Upper lobe of left lung (tissue), 4 donors: ENCODE measurements at regions not wholly inside any gene's neighbourhood (a gene's known extent, or its start where the extent isn't known, plus 50 kb on each side); places are given as distances from the start of the nearest gene placed in this dataset.

ENCODE experiments used
- EP300 ChIP-seq, 4 donors: sonication (generic); formaldehyde crosslinking; IDR thresholded peaks; one replicate each; pipeline ENCODE4 v1.5.1; 2017; ENCODE audit warnings: antibody characterized with exemption in 4 of 4, control low read depth in 2 of 4
- POLR2A ChIP-seq, 4 donors: fragments of 450-650 bp; IDR thresholded peaks; one replicate each; pipeline ENCODE4 v1.5.1; 2016 to 2017; ENCODE audit warnings: antibody characterized with exemption in 4 of 4, mild to moderate bottlenecking in 2 of 4
- POLR2AphosphoS5 ChIP-seq, 2 donors: sonication (generic); formaldehyde crosslinking; IDR thresholded peaks; one replicate each; pipeline ENCODE4 v1.5.1; 2017; ENCODE audit warnings: antibody characterized with exemption in 2 of 2
- TF ChIP-seq, protein P1 (sequence below), 6 experiments: fragments of 450-650 bp in 4 of 6; fragments of 200-600 bp in 2 of 6; sonication (generic) in 2 of 6; IDR thresholded peaks; one replicate each; pipeline ENCODE4 v1.5.1; 2016 to 2019; ENCODE audit warnings: antibody characterized with exemption in 6 of 6

DNA sequence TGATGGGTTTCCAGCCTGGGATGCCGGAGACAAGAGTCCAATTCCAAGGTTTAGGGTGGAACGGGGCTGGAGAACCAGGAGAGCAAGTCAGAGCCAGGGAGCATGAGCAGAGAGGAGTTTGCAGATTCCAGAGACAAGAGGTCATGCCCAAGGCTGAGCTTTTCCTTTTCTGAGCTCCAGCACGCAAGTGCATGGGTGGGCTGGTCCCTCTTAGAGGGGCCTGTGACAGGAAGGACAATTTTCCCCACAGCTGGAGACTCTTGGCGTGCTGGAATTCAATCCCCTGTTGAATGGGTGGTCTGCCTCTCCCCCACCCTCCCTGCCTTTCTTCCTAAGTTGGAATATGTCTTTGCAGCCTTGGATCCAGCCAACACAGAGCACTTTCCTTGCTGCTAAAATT lies 431.9 kb downstream of the BCL11B start:
- TF ChIP-seq POLR2A (IDR thresholded peaks at IDR 0.05): no peak
- TF ChIP-seq, protein P1, sequence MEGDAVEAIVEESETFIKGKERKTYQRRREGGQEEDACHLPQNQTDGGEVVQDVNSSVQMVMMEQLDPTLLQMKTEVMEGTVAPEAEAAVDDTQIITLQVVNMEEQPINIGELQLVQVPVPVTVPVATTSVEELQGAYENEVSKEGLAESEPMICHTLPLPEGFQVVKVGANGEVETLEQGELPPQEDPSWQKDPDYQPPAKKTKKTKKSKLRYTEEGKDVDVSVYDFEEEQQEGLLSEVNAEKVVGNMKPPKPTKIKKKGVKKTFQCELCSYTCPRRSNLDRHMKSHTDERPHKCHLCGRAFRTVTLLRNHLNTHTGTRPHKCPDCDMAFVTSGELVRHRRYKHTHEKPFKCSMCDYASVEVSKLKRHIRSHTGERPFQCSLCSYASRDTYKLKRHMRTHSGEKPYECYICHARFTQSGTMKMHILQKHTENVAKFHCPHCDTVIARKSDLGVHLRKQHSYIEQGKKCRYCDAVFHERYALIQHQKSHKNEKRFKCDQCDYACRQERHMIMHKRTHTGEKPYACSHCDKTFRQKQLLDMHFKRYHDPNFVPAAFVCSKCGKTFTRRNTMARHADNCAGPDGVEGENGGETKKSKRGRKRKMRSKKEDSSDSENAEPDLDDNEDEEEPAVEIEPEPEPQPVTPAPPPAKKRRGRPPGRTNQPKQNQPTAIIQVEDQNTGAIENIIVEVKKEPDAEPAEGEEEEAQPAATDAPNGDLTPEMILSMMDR (IDR thresholded peaks at IDR 0.05): no peak
- no peak for TF ChIP-seq POLR2AphosphoS5 (IDR thresholded peaks at IDR 0.05)
- no peak for TF ChIP-seq EP300 (IDR thresholded peaks at IDR 0.05)
